ENCODE measurements at regions not wholly inside any gene's neighbourhood (a gene's known extent, or its start where the extent isn't known, plus 50 kb on each side); places are given as distances from the start of the nearest gene placed in this dataset.

- no peak for ATAC-seq
- DNase-seq (ENCODE audit: low spot score) = no peak
- POLR2A ChIA-PET = no interaction called here
- H3K9me3 Mint-ChIP-seq = peaks cover 40% of the 10 kb centered on the region
- CTCF ChIA-PET = interaction anchor here (1.1 kb wide), 1 partner anchor 10 kb away, joined by 3 read pairs; no protein-coding TSS in a partner anchor
- no peak for TF ChIP-seq ZNF263 (CRISPR knock-in tag; IDR thresholded peaks at IDR 0.05; ENCODE audit: low read depth)
- no peak for TF ChIP-seq TEAD4 (CRISPR knock-in tag; IDR thresholded peaks at IDR 0.05)
- TF ChIP-seq JUN (CRISPR knock-in tag; IDR thresholded peaks at IDR 0.05) = no peak
- no peak for TF ChIP-seq PREB (CRISPR knock-in tag; IDR thresholded peaks at IDR 0.05; ENCODE audit: borderline replicate concordance)
- no peak for TF ChIP-seq FOXJ3 (CRISPR knock-in tag; IDR thresholded peaks at IDR 0.05; ENCODE audit: borderline replicate concordance)
- no peak for TF ChIP-seq ZNF232 (CRISPR knock-in tag; IDR thresholded peaks at IDR 0.05)
- no peak for TF ChIP-seq MXD4 (CRISPR knock-in tag; IDR thresholded peaks at IDR 0.05; ENCODE audit: borderline replicate concordance)
- TF ChIP-seq PRDM15 (CRISPR knock-in tag; IDR thresholded peaks at IDR 0.05) = no peak
- TF ChIP-seq, protein P1, sequence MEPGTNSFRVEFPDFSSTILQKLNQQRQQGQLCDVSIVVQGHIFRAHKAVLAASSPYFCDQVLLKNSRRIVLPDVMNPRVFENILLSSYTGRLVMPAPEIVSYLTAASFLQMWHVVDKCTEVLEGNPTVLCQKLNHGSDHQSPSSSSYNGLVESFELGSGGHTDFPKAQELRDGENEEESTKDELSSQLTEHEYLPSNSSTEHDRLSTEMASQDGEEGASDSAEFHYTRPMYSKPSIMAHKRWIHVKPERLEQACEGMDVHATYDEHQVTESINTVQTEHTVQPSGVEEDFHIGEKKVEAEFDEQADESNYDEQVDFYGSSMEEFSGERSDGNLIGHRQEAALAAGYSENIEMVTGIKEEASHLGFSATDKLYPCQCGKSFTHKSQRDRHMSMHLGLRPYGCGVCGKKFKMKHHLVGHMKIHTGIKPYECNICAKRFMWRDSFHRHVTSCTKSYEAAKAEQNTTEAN (CRISPR knock-in tag; IDR thresholded peaks at IDR 0.05) = no peak
- TF ChIP-seq, protein P2, sequence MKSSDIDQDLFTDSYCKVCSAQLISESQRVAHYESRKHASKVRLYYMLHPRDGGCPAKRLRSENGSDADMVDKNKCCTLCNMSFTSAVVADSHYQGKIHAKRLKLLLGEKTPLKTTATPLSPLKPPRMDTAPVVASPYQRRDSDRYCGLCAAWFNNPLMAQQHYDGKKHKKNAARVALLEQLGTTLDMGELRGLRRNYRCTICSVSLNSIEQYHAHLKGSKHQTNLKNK (CRISPR knock-in tag; IDR thresholded peaks at IDR 0.05) = no peak
- TF ChIP-seq, protein P3, sequence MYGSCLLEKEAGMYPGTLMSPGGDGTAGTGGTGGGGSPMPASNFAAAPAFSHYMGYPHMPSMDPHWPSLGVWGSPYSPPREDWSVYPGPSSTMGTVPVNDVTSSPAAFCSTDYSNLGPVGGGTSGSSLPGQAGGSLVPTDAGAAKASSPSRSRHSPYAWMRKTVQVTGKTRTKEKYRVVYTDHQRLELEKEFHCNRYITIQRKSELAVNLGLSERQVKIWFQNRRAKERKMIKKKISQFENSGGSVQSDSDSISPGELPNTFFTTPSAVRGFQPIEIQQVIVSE (CRISPR knock-in tag; IDR thresholded peaks at IDR 0.05; ENCODE audit: borderline replicate concordance) = no peak
- no peaks in the 10 kb centered on the region for H3K27me3 Mint-ChIP-seq (ENCODE audit: low read depth)
- H3K36me3 Mint-ChIP-seq = peaks cover 19% of the 10 kb centered on the region
- no peak overlapping the region for H3K27ac Mint-ChIP-seq
- no peak overlapping the region for H3K4me3 Mint-ChIP-seq
- H3K4me1 Mint-ChIP-seq = no peaks in the 10 kb centered on the region
Measured at GRCh38 chr18:76725445-76725844, 96.9 kb upstream of the ZNF236 start.

DNA sequence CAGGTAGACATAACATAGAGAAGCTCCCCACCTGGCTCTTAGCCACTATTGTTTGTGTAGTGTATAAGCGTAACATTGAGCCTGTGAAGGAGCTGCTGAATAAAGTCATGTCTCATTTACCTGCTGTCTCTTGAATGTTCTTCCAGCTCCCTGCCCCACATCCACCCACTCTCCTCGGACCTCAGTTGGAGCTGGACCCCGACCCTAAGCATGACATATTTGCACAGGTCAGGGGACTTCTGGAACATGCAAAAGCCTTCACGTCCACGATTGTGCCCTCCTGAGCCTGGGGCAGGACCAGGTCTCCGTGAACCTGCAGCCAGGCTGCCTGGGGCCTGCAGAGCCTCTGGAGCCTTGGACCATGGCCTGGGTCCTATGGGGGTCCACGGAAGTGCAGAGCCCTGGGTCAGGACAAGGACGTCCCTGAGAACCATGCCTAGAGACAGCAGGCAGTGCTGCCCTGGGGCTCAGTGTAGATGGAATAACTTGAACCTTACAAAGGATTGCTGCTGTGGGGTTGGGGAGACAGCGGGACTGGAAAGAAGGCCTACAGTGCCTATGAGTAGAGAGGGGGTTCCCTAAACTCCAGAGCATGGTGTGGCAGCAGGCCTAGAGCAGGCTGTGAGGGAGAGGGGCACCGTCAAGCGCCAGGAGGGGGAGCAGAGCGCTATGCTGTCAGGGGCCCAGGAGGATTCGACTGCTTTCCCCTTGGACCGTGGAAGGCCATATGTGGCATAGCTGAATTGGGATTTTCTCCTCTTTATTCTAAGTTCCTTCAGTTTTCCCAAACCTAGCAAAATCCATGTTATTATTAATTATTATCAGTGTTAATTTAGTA is 99.9 kb upstream of the ZNF236 start:
- no peak for DNase-seq (ENCODE audit: low spot score)
- Mint-ChIP-seq H3K9me3 (peaks cover 19% of the 10 kb centered on the region), H3K27me3 (ENCODE audit: low read depth) (no peaks in the 10 kb centered on the region), H3K4me1 (no peaks in the 10 kb centered on the region), H3K4me3 (no peak overlapping the region), H3K36me3 (peaks cover 6% of the 10 kb centered on the region; the same call in 1 of the 2 replicates), H3K27ac (no peak overlapping the region)
- ATAC-seq = peak; percentile 44; the same call in 1 of the 2 replicates
- TF ChIP-seq ETV6 (CRISPR knock-in tag; IDR thresholded peaks at IDR 0.05) = no peak
- no peak for TF ChIP-seq ELF4 (CRISPR knock-in tag; IDR thresholded peaks at IDR 0.05; ENCODE audit: low read depth)
- TF ChIP-seq JAZF1 (CRISPR knock-in tag; IDR thresholded peaks at IDR 0.05) = no peak
- no peak for TF ChIP-seq ATF6 (CRISPR knock-in tag; IDR thresholded peaks at IDR 0.05)
- POLR2A ChIA-PET = no interaction called here
- CTCF ChIA-PET = no interaction called here
